ENCODE measurements at regions not wholly inside any gene's neighbourhood (a gene's known extent, or its start where the extent isn't known, plus 50 kb on each side); places are given as distances from the start of the nearest gene placed in this dataset.

DNA sequence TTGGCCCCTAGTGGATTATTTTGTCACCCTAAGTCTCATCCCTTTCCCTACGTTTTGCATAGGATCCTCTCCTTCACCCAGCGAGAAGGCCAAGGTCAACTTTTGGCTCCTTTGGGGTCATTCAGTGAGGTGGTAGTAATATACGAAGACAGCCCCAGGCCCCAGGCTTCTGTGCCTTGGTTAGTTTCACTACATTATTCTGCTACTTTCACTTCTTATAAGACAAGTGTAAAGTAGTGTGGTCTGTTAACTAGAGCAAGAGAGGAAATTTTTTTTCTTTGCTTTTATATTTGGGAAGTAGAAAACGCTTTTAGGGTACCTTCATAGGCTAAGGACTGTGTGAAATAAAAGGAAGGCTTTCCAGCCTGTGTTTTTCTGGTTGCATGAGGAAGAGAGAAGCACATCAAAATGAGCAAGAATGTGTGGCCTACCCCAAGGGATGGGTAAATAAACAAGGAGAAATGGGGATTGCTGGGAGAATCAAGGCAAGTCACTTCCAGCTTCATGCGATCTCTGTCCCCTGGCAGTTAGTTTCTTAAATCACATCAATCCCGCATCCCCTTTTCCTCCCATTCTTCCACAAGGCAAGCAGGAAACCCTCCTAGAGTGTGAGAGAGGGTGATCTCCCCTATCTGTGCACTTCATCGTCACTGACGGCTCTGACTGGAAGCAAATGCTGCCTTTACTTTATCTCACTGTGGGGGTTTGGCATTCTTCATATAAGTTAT is 677.0 kb upstream of the WWC1 start:
- no peak overlapping the region for H2AFZ ChIP-seq (ENCODE audit: low read depth, low read length)
- peaks cover 3% of the 10 kb centered on the region for H3K9me3 ChIP-seq (replicated peaks; ENCODE audit: control insufficient read depth, insufficient read depth, low read length)
- dilution Hi-C loops (cut with MboI; ENCODE audit: extremely low pct_ligation_motif_present, low sequenced_read_pairs) (no loop called here), intact Hi-C loops (cut with micrococcal nuclease) (no loop called here)
- POLR2A ChIA-PET = no interaction called here
- H3K4me1 ChIP-seq (ENCODE audit: control insufficient read depth, extremely low read depth, insufficient read depth, low read length) = no peaks in the 10 kb centered on the region
- H3K4me2 ChIP-seq (ENCODE audit: insufficient read depth, low read length) = no peak overlapping the region
- H3K9me1 ChIP-seq (replicated peaks; ENCODE audit: control insufficient read depth, extremely low read depth, insufficient read depth, low read length) = no peaks in the 10 kb centered on the region
- no peak for DNase-seq (ENCODE audit: low read depth, low spot score)
- BruUV-seq (replicated peaks) = no TSS peak
- no peaks in the 10 kb centered on the region for H3K27me3 ChIP-seq (ENCODE audit: control insufficient read depth in 2 of 2, insufficient read depth in 2 of 2, low read length in 2 of 2)
- TF ChIP-seq MYC (IDR thresholded peaks at IDR 0.05; ENCODE audit: low read depth, low read length) (no peak), POLR2AphosphoS5 (IDR thresholded peaks at IDR 0.05; ENCODE audit: insufficient read depth, low read depth, low read length) (no peak), GATA2 (IDR thresholded peaks at IDR 0.05; ENCODE audit: insufficient read depth, insufficient read length, low read depth, low read length) (no peak), POLR2A (IDR thresholded peaks at IDR 0.05; ENCODE audit: low read depth, low read length) (no peak), FOS (IDR thresholded peaks at IDR 0.05; ENCODE audit: borderline replicate concordance, insufficient read depth, low read length) (no peak), JUN (IDR thresholded peaks at IDR 0.05; ENCODE audit: borderline replicate concordance, insufficient read depth, insufficient read length, low read depth) (no peak), EZH2 (IDR thresholded peaks at IDR 0.05; ENCODE audit: borderline replicate concordance, low read depth, low read length, severe bottlenecking) (no peak)
- TF ChIP-seq, protein P1, sequence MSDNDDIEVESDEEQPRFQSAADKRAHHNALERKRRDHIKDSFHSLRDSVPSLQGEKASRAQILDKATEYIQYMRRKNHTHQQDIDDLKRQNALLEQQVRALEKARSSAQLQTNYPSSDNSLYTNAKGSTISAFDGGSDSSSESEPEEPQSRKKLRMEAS (IDR thresholded peaks at IDR 0.05; ENCODE audit: insufficient read depth, insufficient read length) = no peak
- TF ChIP-seq, protein P2, sequence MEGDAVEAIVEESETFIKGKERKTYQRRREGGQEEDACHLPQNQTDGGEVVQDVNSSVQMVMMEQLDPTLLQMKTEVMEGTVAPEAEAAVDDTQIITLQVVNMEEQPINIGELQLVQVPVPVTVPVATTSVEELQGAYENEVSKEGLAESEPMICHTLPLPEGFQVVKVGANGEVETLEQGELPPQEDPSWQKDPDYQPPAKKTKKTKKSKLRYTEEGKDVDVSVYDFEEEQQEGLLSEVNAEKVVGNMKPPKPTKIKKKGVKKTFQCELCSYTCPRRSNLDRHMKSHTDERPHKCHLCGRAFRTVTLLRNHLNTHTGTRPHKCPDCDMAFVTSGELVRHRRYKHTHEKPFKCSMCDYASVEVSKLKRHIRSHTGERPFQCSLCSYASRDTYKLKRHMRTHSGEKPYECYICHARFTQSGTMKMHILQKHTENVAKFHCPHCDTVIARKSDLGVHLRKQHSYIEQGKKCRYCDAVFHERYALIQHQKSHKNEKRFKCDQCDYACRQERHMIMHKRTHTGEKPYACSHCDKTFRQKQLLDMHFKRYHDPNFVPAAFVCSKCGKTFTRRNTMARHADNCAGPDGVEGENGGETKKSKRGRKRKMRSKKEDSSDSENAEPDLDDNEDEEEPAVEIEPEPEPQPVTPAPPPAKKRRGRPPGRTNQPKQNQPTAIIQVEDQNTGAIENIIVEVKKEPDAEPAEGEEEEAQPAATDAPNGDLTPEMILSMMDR (IDR thresholded peaks at IDR 0.05; ENCODE audit: extremely low read depth in 1 of 2, insufficient read depth in 1 of 2, low read depth in 1 of 2, low read length in 2 of 2) = no peak
- FAIRE-seq = no peak
- no peaks in the 10 kb centered on the region for H3K79me2 ChIP-seq (ENCODE audit: control insufficient read depth, insufficient read depth, low read length)
- no peak overlapping the region for H3K9ac ChIP-seq (replicated peaks; ENCODE audit: extremely low read depth, insufficient read depth, low read length)
- no peaks in the 10 kb centered on the region for H3K36me3 ChIP-seq (ENCODE audit: control insufficient read depth in 2 of 2, extremely low read depth in 1 of 2, insufficient read depth in 2 of 2, low read length in 2 of 2)
- CTCF ChIA-PET = no interaction called here
- no peak overlapping the region for H3K4me3 ChIP-seq (replicated peaks in 1 of 3; ENCODE audit: insufficient read depth in 1 of 3, low read depth in 1 of 3, low read length in 3 of 3)
- H4K20me1 ChIP-seq (replicated peaks; ENCODE audit: control insufficient read depth, extremely low read depth, insufficient read depth, low read length) = no peaks in the 10 kb centered on the region
- no peak overlapping the region for H3K27ac ChIP-seq (ENCODE audit: insufficient read depth, low read depth, low read length)

All from endothelial cell of umbilical vein (primary cell).